Activated T-cell treated with anti-CD3 and anti-CD28 coated beads, Interleukin-2, amount 50 U/mL, for 72 hours (primary cell): ENCODE measurements at regions not wholly inside any gene's neighbourhood (a gene's known extent, or its start where the extent isn't known, plus 50 kb on each side); places are given as distances from the start of the nearest gene placed in this dataset.

Source experiments
- ATAC-seq, 2 donors: fragments of 150-1000 bp; cut with Tn5 transposase; replicated peaks in 1 of 2; 2 replicates each; pipeline ENCODE4 v1.10.0; 2021; ENCODE audit warnings: moderate library complexity in 2 of 2, mild to moderate bottlenecking in 1 of 2
- DNase-seq, 2 donors: peaks; one replicate each; pipeline ENCODE4 v3.0.0; 2021 to 2022; ENCODE audit warnings: mixed read lengths in 1 of 2
- H3K27ac Mint-ChIP-seq: one replicate; pipeline ENCODE4 v1.8.0; 2022; ENCODE audit warnings: mild to moderate bottlenecking, moderate library complexity, mixed read lengths
- H3K27me3 Mint-ChIP-seq: one replicate; pipeline ENCODE4 v1.8.0; 2022; ENCODE audit warnings: low read depth, mixed read lengths
- H3K36me3 Mint-ChIP-seq, 2 donors: one replicate each; pipeline ENCODE4 v1.8.0; 2022; ENCODE audit warnings: mixed read lengths in 2 of 2, mild to moderate bottlenecking in 1 of 2; ENCODE audit not compliant: insufficient read depth in 2 of 2
- H3K4me1 Mint-ChIP-seq: one replicate; pipeline ENCODE4 v1.8.0; 2022; ENCODE audit warnings: low read depth, mixed read lengths
- H3K4me3 Mint-ChIP-seq, 2 donors: one replicate each; pipeline ENCODE4 v1.8.0; 2022; ENCODE audit warnings: mild to moderate bottlenecking in 2 of 2, mixed read lengths in 2 of 2, moderate library complexity in 2 of 2
- H3K9me3 Mint-ChIP-seq, 2 donors: one replicate each; pipeline ENCODE4 v1.8.0; 2022; ENCODE audit warnings: mixed read lengths in 2 of 2

- H3K36me3 Mint-ChIP-seq: peaks cover 0 to 1% of the 10 kb centered on the region in 2 donors
- ATAC-seq (no peak), DNase-seq (no peak)
- no peaks in the 10 kb centered on the region for H3K9me3 Mint-ChIP-seq
- peaks cover 29% of the 10 kb centered on the region for H3K4me1 Mint-ChIP-seq
- no peak overlapping the region for H3K4me3 Mint-ChIP-seq
- H3K27me3 Mint-ChIP-seq: peaks cover 32% of the 10 kb centered on the region
- H3K27ac Mint-ChIP-seq: no peak overlapping the region
Measured at GRCh38 chr15:69626095-69627066, 173.8 kb downstream of the RPLP1 start.

- Mint-ChIP-seq H3K27ac (no peak overlapping the region), H3K36me3 (peaks cover 0 to 1% of the 10 kb centered on the region in 2 donors), H3K4me1 (peaks cover 29% of the 10 kb centered on the region), H3K4me3 (no peak overlapping the region), H3K27me3 (peaks cover 43% of the 10 kb centered on the region), H3K9me3 (no peaks in the 10 kb centered on the region)
- ATAC-seq (no peak), DNase-seq (no peak)
Measured at GRCh38 chr15:69627548-69628158, 175.0 kb downstream of the RPLP1 start.

GRCh38 chr15:69628256-69629093 lies 175.9 kb downstream of the RPLP1 start:
- peaks cover 0 to 1% of the 10 kb centered on the region in 2 donors for H3K36me3 Mint-ChIP-seq
- DNase-seq (no peak), ATAC-seq (no peak)
- no peak overlapping the region for H3K27ac Mint-ChIP-seq
- no peak overlapping the region for H3K4me3 Mint-ChIP-seq
- no peaks in the 10 kb centered on the region for H3K9me3 Mint-ChIP-seq
- peaks cover 49% of the 10 kb centered on the region for H3K27me3 Mint-ChIP-seq
- H3K4me1 Mint-ChIP-seq: peaks cover 27% of the 10 kb centered on the region

GRCh38 chr15:69629631-69630161 lies 177.1 kb downstream of the RPLP1 start:
- peaks cover 48% of the 10 kb centered on the region for H3K27me3 Mint-ChIP-seq
- no peak overlapping the region for H3K4me3 Mint-ChIP-seq
- no peaks in the 10 kb centered on the region for H3K9me3 Mint-ChIP-seq
- no peaks in the 10 kb centered on the region for H3K36me3 Mint-ChIP-seq
- H3K4me1 Mint-ChIP-seq: peaks cover 15% of the 10 kb centered on the region
- DNase-seq (peak in 1 of 2 donors; percentile 4), ATAC-seq (peak; percentile 49 to 55)
- no peak overlapping the region for H3K27ac Mint-ChIP-seq

GRCh38 chr15:69631005-69631404 lies 178.4 kb downstream of the RPLP1 start:
- Mint-ChIP-seq H3K27me3 (peaks cover 47% of the 10 kb centered on the region), H3K27ac (no peak overlapping the region), H3K4me3 (no peak overlapping the region), H3K36me3 (no peaks in the 10 kb centered on the region), H3K9me3 (no peaks in the 10 kb centered on the region), H3K4me1 (peaks cover 12% of the 10 kb centered on the region)
- DNase-seq: no peak
- no peak for ATAC-seq

GRCh38 chr15:69631978-69632377 lies 179.4 kb downstream of the RPLP1 start:
- Mint-ChIP-seq H3K27me3 (peaks cover 50% of the 10 kb centered on the region), H3K27ac (no peak overlapping the region), H3K4me1 (peaks cover 12% of the 10 kb centered on the region), H3K36me3 (peaks cover 0 to 2% of the 10 kb centered on the region in 2 donors), H3K9me3 (peaks cover 0 to 1% of the 10 kb centered on the region in 2 donors), H3K4me3 (no peak overlapping the region)
- DNase-seq: no peak
- ATAC-seq: no peak

- Mint-ChIP-seq H3K27ac (no peak overlapping the region), H3K36me3 (peaks cover under 1 to 3% of the 10 kb centered on the region in 2 donors), H3K27me3 (peaks cover 50% of the 10 kb centered on the region), H3K4me3 (no peak overlapping the region), H3K9me3 (peaks cover 1 to 5% of the 10 kb centered on the region in 2 donors), H3K4me1 (peaks cover 4% of the 10 kb centered on the region)
- no peak for ATAC-seq
- DNase-seq: no peak
Measured at GRCh38 chr15:69634860-69635259, 182.2 kb downstream of the RPLP1 start.

GRCh38 chr15:69636169-69636915 lies 183.7 kb downstream of the RPLP1 start:
- Mint-ChIP-seq H3K27me3 (peaks cover 40% of the 10 kb centered on the region), H3K27ac (no peak overlapping the region), H3K9me3 (peaks cover 3 to 5% of the 10 kb centered on the region in 2 donors), H3K36me3 (peaks cover 2 to 3% of the 10 kb centered on the region in 2 donors), H3K4me1 (no peaks in the 10 kb centered on the region), H3K4me3 (no peak overlapping the region)
- no peak for DNase-seq
- ATAC-seq: no peak

GRCh38 chr15:69637818-69638217 lies 185.2 kb downstream of the RPLP1 start:
- Mint-ChIP-seq H3K4me3 (no peak overlapping the region), H3K27ac (no peak overlapping the region), H3K36me3 (peaks cover 4 to 10% of the 10 kb centered on the region in 2 donors), H3K27me3 (peaks cover 27% of the 10 kb centered on the region), H3K4me1 (no peaks in the 10 kb centered on the region), H3K9me3 (peaks cover 5 to 7% of the 10 kb centered on the region in 2 donors)
- DNase-seq (no peak), ATAC-seq (no peak)

- no peak overlapping the region for H3K27ac Mint-ChIP-seq
- ATAC-seq (no peak), DNase-seq (no peak)
- peaks cover 1% of the 10 kb centered on the region for H3K27me3 Mint-ChIP-seq
- H3K4me1 Mint-ChIP-seq: peaks cover 3% of the 10 kb centered on the region
- peaks cover 3 to 4% of the 10 kb centered on the region in 2 donors for H3K9me3 Mint-ChIP-seq
- H3K4me3 Mint-ChIP-seq: no peak overlapping the region
- peaks cover 4 to 7% of the 10 kb centered on the region in 2 donors for H3K36me3 Mint-ChIP-seq
Measured at GRCh38 chr15:69643476-69643875, 190.9 kb downstream of the RPLP1 start.

GRCh38 chr15:69643971-69644370 lies 191.4 kb downstream of the RPLP1 start:
- Mint-ChIP-seq H3K9me3 (peaks cover 3 to 4% of the 10 kb centered on the region in 2 donors), H3K27ac (no peak overlapping the region), H3K36me3 (peaks cover 4 to 7% of the 10 kb centered on the region in 2 donors), H3K4me1 (peaks cover 8% of the 10 kb centered on the region), H3K27me3 (peaks cover 6% of the 10 kb centered on the region), H3K4me3 (no peak overlapping the region)
- no peak for DNase-seq
- no peak for ATAC-seq

GRCh38 chr15:69644876-69645275 lies 192.3 kb downstream of the RPLP1 start:
- no peak for ATAC-seq
- H3K27me3 Mint-ChIP-seq: peaks cover 11% of the 10 kb centered on the region
- H3K27ac Mint-ChIP-seq: no peak overlapping the region
- H3K9me3 Mint-ChIP-seq: peaks cover 3 to 4% of the 10 kb centered on the region in 2 donors
- peaks cover 3 to 7% of the 10 kb centered on the region in 2 donors for H3K36me3 Mint-ChIP-seq
- H3K4me3 Mint-ChIP-seq: no peak overlapping the region
- no peak for DNase-seq
- peaks cover 9% of the 10 kb centered on the region for H3K4me1 Mint-ChIP-seq
